Urinary bladder (tissue), 3 donors: ENCODE measurements at regions not wholly inside any gene's neighbourhood (a gene's known extent, or its start where the extent isn't known, plus 50 kb on each side); places are given as distances from the start of the nearest gene placed in this dataset.

Experiments
- DNase-seq: peaks from one replicate; pipeline ENCODE4 v3.0.0-alpha.2; 2015; ENCODE audit errors: extremely low spot score
- H3K27ac ChIP-seq: one replicate; pipeline ENCODE4 v1.5.1; 2013; ENCODE audit warnings: low read depth, mild to moderate bottlenecking, moderate library complexity
- H3K36me3 ChIP-seq: one replicate; pipeline ENCODE4 v1.6.1; 2013; ENCODE audit warnings: mild to moderate bottlenecking, moderate library complexity; ENCODE audit not compliant: insufficient read depth
- H3K4me1 ChIP-seq: one replicate; pipeline ENCODE4 v1.6.1; 2013; ENCODE audit warnings: mild to moderate bottlenecking, moderate library complexity; ENCODE audit not compliant: insufficient read depth
- H3K4me3 ChIP-seq: one replicate; pipeline ENCODE4 v1.5.1; 2013; ENCODE audit warnings: low read depth, low read length
- WGBS: extraction: QIAGEN DNeasy Blood & Tissue Kit; methylation state at CpG from one replicate; pipeline ENCODE4 v1.1.7; 2013; 5-methylcytosine and 5-hydroxymethylcytosine counted together
- donor health status: healthy with polysubstance abuse.
- donor health status: healthy.

- Histone ChIP-seq H3K4me3 (no peak overlapping the region), H3K36me3 (no peaks in the 10 kb centered on the region), H3K4me1 (no peaks in the 10 kb centered on the region), H3K27ac (no peak overlapping the region)
- DNase-seq: no peak
- 45% methylated on average over 17 of the region's 17 CpGs for WGBS
These were observed 241.9 kb downstream of the GLRX3 start for GRCh38 chr10:130377986-130378540.

GRCh38 chr10:130378556-130379400 lies 242.6 kb downstream of the GLRX3 start:
- H3K4me1 ChIP-seq: no peaks in the 10 kb centered on the region
- no peak for DNase-seq
- no peak overlapping the region for H3K27ac ChIP-seq
- H3K36me3 ChIP-seq: no peaks in the 10 kb centered on the region
- WGBS: 48% methylated on average over 15 of the region's 15 CpGs
- H3K4me3 ChIP-seq: no peak overlapping the region

- WGBS: 43% methylated on average over 6 of the region's 6 CpGs
- no peak for DNase-seq
- no peaks in the 10 kb centered on the region for H3K4me1 ChIP-seq
- H3K36me3 ChIP-seq: no peaks in the 10 kb centered on the region
- H3K27ac ChIP-seq: no peak overlapping the region
- H3K4me3 ChIP-seq: no peak overlapping the region
These were observed 243.9 kb downstream of the GLRX3 start for GRCh38 chr10:130380056-130380455.

DNA sequence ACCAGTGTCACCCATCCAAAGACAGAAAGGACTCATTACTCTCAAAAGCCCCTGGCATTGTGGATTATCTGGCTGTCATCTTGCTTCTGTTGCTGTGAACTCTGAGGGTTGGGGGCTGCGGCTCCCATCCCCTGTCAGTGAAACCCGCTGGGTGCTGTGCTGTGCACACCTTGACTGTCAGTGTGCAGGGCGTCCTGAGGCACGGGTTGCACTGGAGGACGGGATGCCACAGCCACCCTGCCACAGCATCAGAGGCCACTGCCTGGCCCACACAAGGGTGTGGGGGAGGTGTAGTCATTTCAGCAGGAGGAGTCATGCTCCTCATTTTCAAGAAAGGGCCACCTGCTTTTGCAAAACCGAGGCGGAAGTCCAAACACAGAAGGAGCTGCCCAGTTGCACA lies 245.8 kb downstream of the GLRX3 start:
- no peak for DNase-seq
- no peaks in the 10 kb centered on the region for H3K4me1 ChIP-seq
- H3K36me3 ChIP-seq: no peaks in the 10 kb centered on the region
- WGBS: 91% methylated on average over 7 of the region's 7 CpGs
- H3K4me3 ChIP-seq: no peak overlapping the region
- no peak overlapping the region for H3K27ac ChIP-seq

- Histone ChIP-seq H3K36me3 (no peaks in the 10 kb centered on the region), H3K27ac (no peak overlapping the region), H3K4me3 (no peak overlapping the region), H3K4me1 (no peaks in the 10 kb centered on the region)
- 74% methylated on average over 11 of the region's 11 CpGs for WGBS
- no peak for DNase-seq
These were observed 251.9 kb downstream of the GLRX3 start for GRCh38 chr10:130387936-130388580.

GRCh38 chr10:130388746-130389145 lies 252.6 kb downstream of the GLRX3 start:
- Histone ChIP-seq H3K36me3 (no peaks in the 10 kb centered on the region), H3K4me3 (no peak overlapping the region), H3K4me1 (no peaks in the 10 kb centered on the region), H3K27ac (no peak overlapping the region)
- DNase-seq: no peak
- 80% methylated on average over 6 of the region's 6 CpGs for WGBS

- 67% methylated on average over 5 of the region's 5 CpGs for WGBS
- H3K27ac ChIP-seq: no peak overlapping the region
- DNase-seq: no peak
- H3K4me3 ChIP-seq: no peak overlapping the region
- no peaks in the 10 kb centered on the region for H3K4me1 ChIP-seq
- H3K36me3 ChIP-seq: no peaks in the 10 kb centered on the region
These were observed 253.7 kb downstream of the GLRX3 start for GRCh38 chr10:130389906-130390305.

- Histone ChIP-seq H3K27ac (no peak overlapping the region), H3K4me1 (no peaks in the 10 kb centered on the region), H3K4me3 (no peak overlapping the region), H3K36me3 (no peaks in the 10 kb centered on the region)
- WGBS: 66% methylated on average over 10 of the region's 10 CpGs
- no peak for DNase-seq
These were observed 255.8 kb downstream of the GLRX3 start for GRCh38 chr10:130392031-130392430.

DNA sequence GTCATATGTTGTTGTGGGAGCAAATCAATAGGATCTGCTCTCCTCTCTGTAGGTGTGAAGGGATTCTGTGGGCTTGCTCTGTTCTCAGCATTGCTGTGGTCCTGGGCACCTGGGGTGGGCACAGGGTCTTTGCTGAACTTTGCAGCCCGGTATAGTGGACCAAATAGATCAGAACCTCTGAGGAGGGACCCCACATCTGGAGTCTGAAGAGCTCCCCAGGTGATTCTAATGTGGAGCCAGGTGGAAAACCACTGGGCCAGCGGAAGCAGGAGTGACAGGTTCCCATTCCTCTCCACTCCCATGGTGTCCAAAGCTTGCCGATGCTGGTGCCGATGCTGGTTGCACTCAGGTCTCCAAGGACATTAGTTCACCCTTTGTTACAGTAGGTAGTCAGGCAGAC lies 257.2 kb downstream of the GLRX3 start:
- Histone ChIP-seq H3K27ac (no peak overlapping the region), H3K4me1 (no peaks in the 10 kb centered on the region), H3K4me3 (no peak overlapping the region), H3K36me3 (no peaks in the 10 kb centered on the region)
- 92% methylated on average over 4 of the region's 4 CpGs for WGBS
- DNase-seq: no peak

DNA sequence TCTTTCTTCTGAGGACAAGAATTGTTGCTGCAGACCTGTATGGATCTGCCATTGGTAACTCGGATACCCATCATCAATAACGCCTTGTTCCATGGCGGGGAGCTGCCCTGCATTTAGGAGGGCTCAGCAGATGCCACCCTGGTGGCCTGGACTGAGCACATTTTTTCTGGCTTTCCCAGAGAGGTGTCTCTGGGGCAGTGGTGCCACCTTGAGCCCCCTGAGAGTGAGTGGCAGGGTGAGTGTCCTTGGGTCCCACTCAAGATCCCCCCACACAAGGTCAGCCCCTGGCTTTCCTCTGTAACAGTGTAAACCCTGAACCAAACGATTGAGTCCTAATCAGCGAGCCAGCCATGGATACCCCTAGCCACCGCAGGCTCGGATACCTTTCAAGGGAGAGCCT lies 258.6 kb downstream of the GLRX3 start:
- Histone ChIP-seq H3K4me1 (no peaks in the 10 kb centered on the region), H3K36me3 (no peaks in the 10 kb centered on the region), H3K27ac (no peak overlapping the region), H3K4me3 (no peak overlapping the region)
- no peak for DNase-seq
- WGBS: 76% methylated on average over 7 of the region's 7 CpGs

DNA sequence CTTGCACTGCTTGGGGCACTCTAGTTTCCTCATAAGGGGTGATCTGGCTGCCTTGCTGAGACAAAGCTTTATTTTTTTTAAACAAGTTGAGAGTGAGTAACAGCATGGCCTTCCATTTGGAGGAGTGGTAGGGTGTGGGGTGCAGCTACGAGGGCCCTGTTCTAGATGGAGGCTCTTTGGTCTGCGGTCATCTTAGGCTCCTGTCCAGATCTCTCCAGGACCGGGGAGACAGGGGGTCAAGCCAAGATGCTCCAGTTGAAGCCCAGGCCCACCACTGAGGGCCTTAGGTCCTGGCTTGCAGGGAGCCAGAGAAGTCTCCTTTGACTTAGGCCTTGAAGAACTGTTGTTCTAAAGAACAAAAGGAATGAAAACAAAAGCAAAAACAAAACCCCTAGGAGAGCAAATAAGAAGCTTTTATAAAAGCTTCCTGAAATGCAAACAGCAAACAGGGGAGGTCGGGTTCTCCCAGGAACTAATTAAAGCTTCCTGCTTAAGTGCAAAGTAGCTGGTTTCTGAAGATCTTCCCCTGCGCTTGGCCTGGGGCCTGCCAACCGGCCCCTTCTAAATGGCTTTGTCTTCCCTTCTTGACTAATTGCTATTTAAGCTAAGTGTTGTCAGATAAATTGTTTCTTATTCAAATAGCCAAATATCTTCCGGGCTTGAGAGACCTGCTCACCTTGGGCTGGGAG lies 259.2 kb downstream of the GLRX3 start:
- Histone ChIP-seq H3K27ac (no peak overlapping the region), H3K4me1 (no peaks in the 10 kb centered on the region), H3K36me3 (no peaks in the 10 kb centered on the region), H3K4me3 (no peak overlapping the region)
- DNase-seq: no peak
- WGBS: 78% methylated on average over 7 of the region's 7 CpGs

GRCh38 chr10:130396044-130396443 lies 259.9 kb downstream of the GLRX3 start:
- 95% methylated on average over 5 of the region's 5 CpGs for WGBS
- H3K36me3 ChIP-seq: no peaks in the 10 kb centered on the region

DNA sequence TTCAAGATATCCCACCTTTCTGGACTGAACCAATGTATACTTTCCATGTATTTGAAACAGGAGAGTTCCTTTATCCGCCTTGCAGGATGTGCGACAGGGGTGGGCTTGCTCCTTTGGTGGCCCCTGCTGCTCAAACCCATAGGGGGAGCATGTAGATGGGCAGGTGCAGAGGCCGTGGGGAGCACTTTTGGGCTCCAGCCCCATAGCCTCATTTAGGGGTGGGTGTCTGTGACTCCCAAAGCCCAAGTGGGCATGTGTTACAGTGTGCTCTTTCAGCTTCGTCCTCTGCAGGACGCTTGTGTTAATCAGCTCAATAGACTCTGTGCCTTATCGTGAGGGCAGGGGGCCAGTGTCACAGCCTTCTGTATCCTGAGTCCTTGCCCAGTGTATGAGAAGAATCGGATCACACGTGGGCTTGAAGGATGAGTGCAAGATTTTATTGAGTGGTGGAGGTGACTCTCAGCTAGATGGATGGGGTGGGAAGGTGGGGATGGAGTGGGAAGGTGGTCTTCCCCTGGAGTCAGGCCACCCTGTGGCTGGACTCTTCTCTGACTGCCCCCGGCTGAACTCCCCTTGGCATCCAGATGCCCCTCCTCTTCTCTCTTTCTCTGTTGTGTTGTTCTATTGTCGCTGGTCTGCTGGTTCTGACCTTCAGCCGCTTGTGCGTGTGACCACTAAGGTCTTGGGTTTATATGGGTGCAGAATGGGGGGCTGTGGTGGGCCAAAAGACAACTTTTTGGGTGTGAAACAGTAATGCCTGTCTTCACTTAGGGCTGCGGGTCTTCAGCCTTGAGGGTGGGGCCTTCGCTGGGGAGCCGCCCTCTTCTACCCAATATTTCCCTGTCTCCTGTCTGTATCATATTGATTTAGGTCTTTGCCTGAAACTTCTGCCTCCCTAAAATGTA lies 262.2 kb downstream of the GLRX3 start:
- WGBS: 86% methylated on average over 15 of the region's 15 CpGs
- H3K4me1 ChIP-seq: no peaks in the 10 kb centered on the region
- no peak overlapping the region for H3K27ac ChIP-seq
- H3K36me3 ChIP-seq: no peaks in the 10 kb centered on the region
- DNase-seq: no peak
- H3K4me3 ChIP-seq: no peak overlapping the region

More at GRCh38 chr10:130396044-130396443, 259.9 kb downstream of the GLRX3 start:
- no peak overlapping the region for H3K4me3 ChIP-seq
- DNase-seq: no peak
- no peak overlapping the region for H3K27ac ChIP-seq
- H3K4me1 ChIP-seq: no peaks in the 10 kb centered on the region
